ENCODE measurements at regions not wholly inside any gene's neighbourhood (a gene's known extent, or its start where the extent isn't known, plus 50 kb on each side); places are given as distances from the start of the nearest gene placed in this dataset.

GRCh38 chr15:39400002-39400401 lies 180.9 kb upstream of the THBS1 start (continued):
- TF ChIP-seq CTCF (IDR thresholded peaks at IDR 0.05) (no peak), EMX1 (CRISPR knock-in tag; IDR thresholded peaks at IDR 0.05) (no peak), GRHL2 (CRISPR knock-in tag; IDR thresholded peaks at IDR 0.05; ENCODE audit: insufficient replicate concordance, severe bottlenecking) (no peak), GTF2I (CRISPR knock-in tag; conservative IDR thresholded peaks at IDR 0.05) (no peak)
- TF ChIP-seq, protein P1, sequence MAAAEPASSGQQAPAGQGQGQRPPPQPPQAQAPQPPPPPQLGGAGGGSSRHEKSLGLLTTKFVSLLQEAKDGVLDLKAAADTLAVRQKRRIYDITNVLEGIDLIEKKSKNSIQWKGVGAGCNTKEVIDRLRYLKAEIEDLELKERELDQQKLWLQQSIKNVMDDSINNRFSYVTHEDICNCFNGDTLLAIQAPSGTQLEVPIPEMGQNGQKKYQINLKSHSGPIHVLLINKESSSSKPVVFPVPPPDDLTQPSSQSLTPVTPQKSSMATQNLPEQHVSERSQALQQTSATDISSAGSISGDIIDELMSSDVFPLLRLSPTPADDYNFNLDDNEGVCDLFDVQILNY (CRISPR knock-in tag; IDR thresholded peaks at IDR 0.05): no peak

DNA sequence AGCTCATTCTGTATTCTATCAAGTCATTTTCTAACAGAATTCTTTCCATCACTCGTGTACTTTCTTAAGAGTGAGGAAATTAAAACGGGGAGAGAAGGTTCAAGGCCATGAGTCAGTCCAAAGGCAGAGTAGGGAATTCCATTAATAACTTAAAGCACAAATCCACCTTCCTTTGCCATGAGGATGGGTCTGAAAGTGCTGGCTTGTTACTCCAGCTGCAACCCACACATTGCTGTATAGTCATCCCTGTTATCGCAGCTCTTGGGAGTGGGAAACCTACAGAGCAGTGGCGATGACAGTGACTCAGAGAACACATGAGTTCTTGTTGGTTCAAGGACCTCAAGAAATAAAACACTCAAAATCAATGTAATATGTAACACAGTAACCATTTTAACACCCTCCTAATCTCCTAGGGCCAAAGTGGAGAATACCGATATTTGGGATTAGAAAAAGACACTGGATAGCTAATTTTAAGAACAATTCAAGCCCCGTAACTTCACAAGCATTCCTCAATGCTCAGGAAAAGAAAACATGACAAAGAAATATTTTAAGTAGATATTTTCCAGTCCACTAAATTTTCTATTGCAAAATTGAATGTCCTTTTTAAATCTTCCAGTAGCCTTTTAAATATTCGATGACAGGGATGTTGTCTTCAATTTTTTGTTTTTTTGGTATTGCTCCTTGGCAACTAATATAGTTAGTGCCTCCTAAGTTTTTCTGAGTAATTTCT lies 179.9 kb upstream of the THBS1 start:
- ChIA-PET POLR2A (no interaction called here), CTCF (interaction anchor here (1.0 kb wide), 2 partner anchors 169 to 179 kb away, joined by 3 to 4 read pairs; no protein-coding TSS in a partner anchor)
- TF ChIP-seq ATF1 (CRISPR knock-in tag; IDR thresholded peaks at IDR 0.05): no peak
- TF ChIP-seq RORB (CRISPR knock-in tag; IDR thresholded peaks at IDR 0.05): no peak
- TF ChIP-seq NFATC4 (CRISPR knock-in tag; IDR thresholded peaks at IDR 0.05): no peak
- TF ChIP-seq ETV6 (CRISPR knock-in tag; IDR thresholded peaks at IDR 0.05): no peak
- TF ChIP-seq ELF4 (CRISPR knock-in tag; IDR thresholded peaks at IDR 0.05; ENCODE audit: low read depth): no peak
- TF ChIP-seq ZNF396 (CRISPR knock-in tag; IDR thresholded peaks at IDR 0.05; ENCODE audit: borderline replicate concordance): no peak
- TF ChIP-seq JUN (CRISPR knock-in tag; IDR thresholded peaks at IDR 0.05): no peak
- no peak for TF ChIP-seq GRHL2 (CRISPR knock-in tag; IDR thresholded peaks at IDR 0.05; ENCODE audit: insufficient replicate concordance, severe bottlenecking)
- Mint-ChIP-seq H3K36me3 (no peaks in the 10 kb centered on the region), H3K9me3 (no peaks in the 10 kb centered on the region), H3K4me3 (no peak overlapping the region), H3K4me1 (no peaks in the 10 kb centered on the region), H3K27me3 (ENCODE audit: low read depth) (no peaks in the 10 kb centered on the region), H3K27ac (no peak overlapping the region)
- ATAC-seq: no peak
- DNase-seq (ENCODE audit: low spot score): no peak

DNA sequence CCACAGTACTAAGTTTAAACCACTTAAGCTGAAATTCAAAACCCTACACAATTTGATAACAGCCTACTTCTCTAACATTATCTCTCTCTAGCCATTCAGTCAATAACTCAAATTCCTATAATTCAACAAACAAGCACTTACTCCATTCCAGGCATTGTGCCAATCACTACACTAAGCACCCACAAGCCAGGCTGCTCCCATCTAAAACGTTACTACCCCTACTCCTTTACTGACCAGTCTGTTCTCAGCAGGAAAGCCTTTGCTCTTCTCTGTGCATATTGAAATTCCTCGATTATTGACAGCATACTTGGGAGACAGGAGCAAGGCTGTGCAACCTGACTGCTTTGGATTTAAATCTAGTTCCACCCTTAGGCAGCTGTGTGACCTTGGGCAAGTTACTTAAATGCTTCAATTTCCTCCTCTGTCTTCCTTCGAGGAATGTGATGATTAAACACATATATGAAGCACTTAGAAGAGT lies 177.2 kb upstream of the THBS1 start:
- H3K27me3 Mint-ChIP-seq (ENCODE audit: low read depth): no peaks in the 10 kb centered on the region
- H3K36me3 Mint-ChIP-seq: no peaks in the 10 kb centered on the region
- no peak overlapping the region for H3K27ac Mint-ChIP-seq
- no peaks in the 10 kb centered on the region for H3K9me3 Mint-ChIP-seq
- DNase-seq (ENCODE audit: low spot score) (no peak), ATAC-seq (no peak)
- CTCF ChIA-PET: no interaction called here
- POLR2A ChIA-PET: no interaction called here
- H3K4me1 Mint-ChIP-seq: no peaks in the 10 kb centered on the region
- no peak overlapping the region for H3K4me3 Mint-ChIP-seq
- TF ChIP-seq CTCF (IDR thresholded peaks at IDR 0.05) (no peak), ZNF416 (CRISPR knock-in tag; IDR thresholded peaks at IDR 0.05) (no peak), ATF2 (CRISPR knock-in tag; IDR thresholded peaks at IDR 0.05; ENCODE audit: borderline replicate concordance, low read depth) (no peak), FOXP1 (CRISPR knock-in tag; IDR thresholded peaks at IDR 0.05; ENCODE audit: borderline replicate concordance) (no peak), ATF3 (CRISPR knock-in tag; conservative IDR thresholded peaks at IDR 0.05) (no peak), TEAD1 (CRISPR knock-in tag; IDR thresholded peaks at IDR 0.05) (no peak), ZBTB43 (CRISPR knock-in tag; IDR thresholded peaks at IDR 0.05) (no peak), ZNF423 (CRISPR knock-in tag; IDR thresholded peaks at IDR 0.05) (no peak), PRRX2 (CRISPR knock-in tag; IDR thresholded peaks at IDR 0.05) (no peak), GTF2I (CRISPR knock-in tag; conservative IDR thresholded peaks at IDR 0.05) (no peak), USF2 (CRISPR knock-in tag; IDR thresholded peaks at IDR 0.05) (no peak), SMAD4 (CRISPR knock-in tag; IDR thresholded peaks at IDR 0.05) (no peak), ZNF317 (CRISPR knock-in tag; IDR thresholded peaks at IDR 0.05; ENCODE audit: borderline replicate concordance, low read depth) (no peak)
- TF ChIP-seq, protein P2, sequence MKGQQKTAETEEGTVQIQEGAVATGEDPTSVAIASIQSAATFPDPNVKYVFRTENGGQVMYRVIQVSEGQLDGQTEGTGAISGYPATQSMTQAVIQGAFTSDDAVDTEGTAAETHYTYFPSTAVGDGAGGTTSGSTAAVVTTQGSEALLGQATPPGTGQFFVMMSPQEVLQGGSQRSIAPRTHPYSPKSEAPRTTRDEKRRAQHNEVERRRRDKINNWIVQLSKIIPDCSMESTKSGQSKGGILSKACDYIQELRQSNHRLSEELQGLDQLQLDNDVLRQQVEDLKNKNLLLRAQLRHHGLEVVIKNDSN (CRISPR knock-in tag; IDR thresholded peaks at IDR 0.05): no peak
